Trophoblast cell (in vitro differentiated cells and primary cell): ENCODE measurements at regions not wholly inside any gene's neighbourhood (a gene's known extent, or its start where the extent isn't known, plus 50 kb on each side); places are given as distances from the start of the nearest gene placed in this dataset.

Source experiments
- DNase-seq, 2 donors: peaks; one replicate each; pipeline ENCODE4 v3.0.0-alpha.2; 2016
- H2AFZ ChIP-seq: 2 replicates; pipeline ENCODE4 v1.6.1; 2013; ENCODE audit warnings: low read length, moderate library complexity, mild to moderate bottlenecking; ENCODE audit not compliant: insufficient read depth, poor library complexity
- H2AK5ac ChIP-seq: 2 replicates; pipeline ENCODE4 v1.6.1; 2013; ENCODE audit warnings: mild to moderate bottlenecking, low read length
- H2BK120ac ChIP-seq: 2 replicates; pipeline ENCODE4 v1.6.1; 2013; ENCODE audit warnings: low read length, mild to moderate bottlenecking, moderate library complexity; ENCODE audit not compliant: insufficient read depth, poor library complexity
- H2BK12ac ChIP-seq: 2 replicates; pipeline ENCODE4 v1.6.1; 2013; ENCODE audit warnings: mild to moderate bottlenecking, low read length, moderate library complexity
- H2BK5ac ChIP-seq: 2 replicates; pipeline ENCODE4 v1.6.1; 2013; ENCODE audit warnings: low read length, low read depth, moderate library complexity, mild to moderate bottlenecking; ENCODE audit not compliant: poor library complexity
- H3K14ac ChIP-seq: 2 replicates; pipeline ENCODE4 v1.6.1; 2013; ENCODE audit warnings: mild to moderate bottlenecking, low read length
- H3K18ac ChIP-seq: 2 replicates; pipeline ENCODE4 v1.6.1; 2013; ENCODE audit warnings: mild to moderate bottlenecking, low read length
- H3K23ac ChIP-seq: 2 replicates; pipeline ENCODE4 v1.6.1; 2013; ENCODE audit warnings: low read length
- H3K27ac ChIP-seq: 2 replicates; pipeline ENCODE4 v1.5.1; 2013; ENCODE audit warnings: low read depth, mild to moderate bottlenecking, inconsistent platforms, low read length, moderate library complexity
- H3K27me3 ChIP-seq: 2 replicates; pipeline ENCODE4 v1.6.1; 2013; ENCODE audit warnings: inconsistent platforms, mild to moderate bottlenecking, low read length, moderate library complexity; ENCODE audit not compliant: insufficient read depth
- H3K36me3 ChIP-seq, 2 experiments: 1 replicate in 1 of 2; 2 replicates in 1 of 2; pipeline ENCODE4 v1.6.1; 2013; ENCODE audit warnings: low read length in 2 of 2, mild to moderate bottlenecking in 2 of 2, moderate library complexity in 1 of 2; ENCODE audit not compliant: insufficient read depth in 2 of 2, control insufficient read depth in 1 of 2
- H3K4ac ChIP-seq: 2 replicates; pipeline ENCODE4 v1.6.1; 2013; ENCODE audit warnings: low read depth, mild to moderate bottlenecking, low read length, moderate library complexity
- H3K4me1 ChIP-seq, 2 experiments: 1 replicate in 1 of 2; 2 replicates in 1 of 2; pipeline ENCODE4 v1.6.1; 2013; ENCODE audit warnings: low read length in 2 of 2, mild to moderate bottlenecking in 2 of 2, moderate library complexity in 1 of 2; ENCODE audit not compliant: insufficient read depth in 2 of 2, control insufficient read depth in 1 of 2
- H3K4me2 ChIP-seq: 2 replicates; pipeline ENCODE4 v1.6.1; 2013; ENCODE audit warnings: inconsistent platforms, mild to moderate bottlenecking, low read length, moderate library complexity
- H3K4me3 ChIP-seq: 2 replicates; pipeline ENCODE4 v1.5.1; 2013; ENCODE audit warnings: mild to moderate bottlenecking, low read depth, low read length, inconsistent platforms
- H3K79me1 ChIP-seq: one replicate; pipeline ENCODE4 v1.6.1; 2013; ENCODE audit warnings: low read length
- H3K79me2 ChIP-seq: 2 replicates; pipeline ENCODE4 v1.6.1; 2013; ENCODE audit warnings: low read length, mild to moderate bottlenecking; ENCODE audit not compliant: control insufficient read depth, insufficient read depth, poor library complexity
- H3K9ac ChIP-seq: 2 replicates; pipeline ENCODE4 v1.6.1; 2013; ENCODE audit warnings: mild to moderate bottlenecking, low read length
- H3K9me3 ChIP-seq: 2 replicates; pipeline ENCODE4 v1.6.1; 2013; ENCODE audit warnings: low read depth, mild to moderate bottlenecking, control low read depth, inconsistent platforms, low read length; ENCODE audit not compliant: insufficient read depth
- H4K12ac ChIP-seq: 2 replicates; pipeline ENCODE4 v1.6.1; 2013; ENCODE audit warnings: low read depth, mild to moderate bottlenecking, low read length, moderate library complexity
- H4K8ac ChIP-seq: 2 replicates; pipeline ENCODE4 v1.6.1; 2013; ENCODE audit warnings: low read depth, mild to moderate bottlenecking, low read length, moderate library complexity
- H4K91ac ChIP-seq: one replicate; pipeline ENCODE4 v1.6.1; 2013; ENCODE audit warnings: low read depth, mild to moderate bottlenecking, low read length, moderate library complexity
- WGBS: extraction: QIAGEN DNeasy Blood & Tissue Kit; methylation state at CpG from one replicate; pipeline ENCODE4 v1.1.7; 2013; ENCODE audit warnings: missing lambda C conversion rate; ENCODE audit not compliant: insufficient read length, insufficient coverage; ENCODE audit errors: extremely low coverage; 5-methylcytosine and 5-hydroxymethylcytosine counted together

DNA sequence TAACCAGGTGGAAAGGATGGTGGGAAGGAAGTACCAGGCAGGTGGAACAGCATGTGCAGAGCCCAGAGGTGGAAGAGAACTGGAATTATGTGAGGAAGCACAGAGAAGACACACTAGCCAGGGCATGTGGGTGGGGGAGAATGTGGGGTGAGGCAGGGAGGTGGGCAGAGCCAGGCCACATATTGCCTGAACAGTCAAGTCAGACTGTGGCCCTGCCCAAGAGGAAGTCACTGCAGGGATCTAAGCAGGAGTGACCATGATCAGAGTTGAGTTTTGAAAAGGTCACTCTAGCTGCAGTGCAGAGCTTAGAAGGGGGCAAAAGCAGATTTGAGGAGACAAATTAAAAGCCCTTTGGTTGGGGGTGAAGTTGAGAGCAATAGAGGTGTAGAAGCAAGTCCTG is 114.0 kb upstream of the SLC38A2 start:
- no peak for DNase-seq
- H4K91ac ChIP-seq, result no peak overlapping the region
- no peak overlapping the region for H4K12ac ChIP-seq
- no peak overlapping the region for H3K9ac ChIP-seq
- H2BK12ac ChIP-seq, result no peak overlapping the region
- no peak overlapping the region for H2BK120ac ChIP-seq
- H3K27ac ChIP-seq, result no peak overlapping the region
- H3K27me3 ChIP-seq, result no peaks in the 10 kb centered on the region
- H3K4me3 ChIP-seq, result no peak overlapping the region
- no peak overlapping the region for H3K4ac ChIP-seq
- H2BK5ac ChIP-seq, result no peak overlapping the region
- H4K8ac ChIP-seq, result no peak overlapping the region
- H3K18ac ChIP-seq, result no peak overlapping the region
- no peaks in the 10 kb centered on the region for H3K79me2 ChIP-seq
- H3K9me3 ChIP-seq, result no peaks in the 10 kb centered on the region
- no peak overlapping the region for H3K14ac ChIP-seq
- no peak overlapping the region for H2AFZ ChIP-seq
- no peak overlapping the region for H3K23ac ChIP-seq
- H3K4me1 ChIP-seq, result no peaks in the 10 kb centered on the region
- peaks cover 2% of the 10 kb centered on the region for H3K79me1 ChIP-seq
- no peak overlapping the region for H2AK5ac ChIP-seq
- H3K4me2 ChIP-seq, result no peak overlapping the region
- no peaks in the 10 kb centered on the region for H3K36me3 ChIP-seq

DNA sequence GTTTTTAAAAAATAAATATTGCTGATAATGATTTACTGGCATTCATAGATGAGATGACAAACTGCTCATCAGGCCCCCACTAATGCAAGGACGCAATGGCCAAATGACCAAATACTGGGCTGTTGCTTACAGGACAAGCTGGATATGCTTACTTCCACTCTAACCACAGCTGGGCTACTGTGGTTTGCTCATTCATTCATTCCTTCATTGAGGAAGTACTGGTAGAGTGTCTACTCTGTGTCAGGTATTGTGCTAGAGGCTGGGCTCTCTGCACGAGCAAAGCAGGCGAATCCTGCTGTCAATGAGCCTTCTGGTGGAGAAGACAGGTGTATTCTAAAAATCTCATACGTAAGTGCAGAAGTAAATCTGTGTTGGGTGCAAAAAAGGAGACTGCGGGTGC is 113.3 kb upstream of the SLC38A2 start:
- H4K91ac ChIP-seq, result no peak overlapping the region
- no peak overlapping the region for H3K4me2 ChIP-seq
- H2BK120ac ChIP-seq, result no peak overlapping the region
- H4K12ac ChIP-seq, result no peak overlapping the region
- no peak overlapping the region for H2BK5ac ChIP-seq
- H3K4ac ChIP-seq, result no peak overlapping the region
- H2BK12ac ChIP-seq, result no peak overlapping the region
- H4K8ac ChIP-seq, result no peak overlapping the region
- DNase-seq, result no peak
- H3K9ac ChIP-seq, result no peak overlapping the region
- H3K14ac ChIP-seq, result no peak overlapping the region
- H3K79me2 ChIP-seq, result no peaks in the 10 kb centered on the region
- no peak overlapping the region for H3K23ac ChIP-seq
- no peak overlapping the region for H2AK5ac ChIP-seq
- no peak overlapping the region for H3K18ac ChIP-seq
- no peaks in the 10 kb centered on the region for H3K27me3 ChIP-seq
- H3K4me1 ChIP-seq, result no peaks in the 10 kb centered on the region
- no peak overlapping the region for H2AFZ ChIP-seq
- H3K4me3 ChIP-seq, result no peak overlapping the region
- no peaks in the 10 kb centered on the region for H3K79me1 ChIP-seq
- no peaks in the 10 kb centered on the region for H3K9me3 ChIP-seq
- no peak overlapping the region for H3K27ac ChIP-seq
- no CpG with 5 or more reads among the region's 5 CpGs for WGBS
- H3K36me3 ChIP-seq, result no peaks in the 10 kb centered on the region

DNA sequence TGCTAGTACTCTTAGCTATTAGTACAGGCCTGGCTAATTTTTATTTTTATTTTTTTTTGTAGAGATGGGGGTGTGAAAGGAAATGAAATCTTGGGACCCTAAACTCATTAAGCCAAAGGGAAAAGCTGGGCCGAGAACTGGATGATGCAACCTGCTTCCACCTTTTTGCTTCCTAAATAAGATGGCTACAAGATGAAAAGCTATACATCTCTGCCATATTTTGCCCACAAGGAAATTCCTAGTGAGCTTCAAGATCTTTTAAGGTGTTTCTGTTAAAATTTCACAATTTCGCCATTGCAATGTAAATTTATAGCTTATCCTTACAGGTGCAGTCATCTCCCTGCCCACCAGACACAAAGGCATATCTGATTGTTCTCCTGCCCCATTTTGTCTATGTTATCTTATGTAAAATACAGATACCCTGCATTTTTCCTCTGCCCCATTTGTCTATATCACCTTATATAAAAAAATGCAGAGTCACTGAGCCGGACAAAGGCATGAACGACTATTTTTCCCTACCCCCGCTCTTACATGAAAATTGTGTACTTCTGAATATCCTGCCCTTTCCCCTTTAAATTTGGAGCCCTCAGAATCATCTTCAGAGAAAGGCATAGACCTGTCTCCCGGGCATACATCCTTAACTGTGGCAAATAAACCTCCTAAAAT is 112.0 kb upstream of the SLC38A2 start:
- H4K8ac ChIP-seq, result no peak overlapping the region
- H4K12ac ChIP-seq, result no peak overlapping the region
- H2AFZ ChIP-seq, result no peak overlapping the region
- no peak overlapping the region for H3K18ac ChIP-seq
- WGBS, result no CpG with 5 or more reads among the region's 6 CpGs
- H3K4me2 ChIP-seq, result no peak overlapping the region
- H3K4ac ChIP-seq, result no peak overlapping the region
- DNase-seq, result no peak
- H3K9ac ChIP-seq, result no peak overlapping the region
- H3K27me3 ChIP-seq, result no peaks in the 10 kb centered on the region
- H2BK5ac ChIP-seq, result no peak overlapping the region
- H3K79me1 ChIP-seq, result no peaks in the 10 kb centered on the region
- H3K4me3 ChIP-seq, result no peak overlapping the region
- no peak overlapping the region for H3K14ac ChIP-seq
- H4K91ac ChIP-seq, result no peak overlapping the region
- H2AK5ac ChIP-seq, result no peak overlapping the region
- no peak overlapping the region for H2BK120ac ChIP-seq
- no peaks in the 10 kb centered on the region for H3K4me1 ChIP-seq
- H3K79me2 ChIP-seq, result no peaks in the 10 kb centered on the region
- no peak overlapping the region for H3K23ac ChIP-seq
- H3K27ac ChIP-seq, result no peak overlapping the region
- H2BK12ac ChIP-seq, result no peak overlapping the region
- no peaks in the 10 kb centered on the region for H3K9me3 ChIP-seq
- H3K36me3 ChIP-seq, result no peaks in the 10 kb centered on the region

DNA sequence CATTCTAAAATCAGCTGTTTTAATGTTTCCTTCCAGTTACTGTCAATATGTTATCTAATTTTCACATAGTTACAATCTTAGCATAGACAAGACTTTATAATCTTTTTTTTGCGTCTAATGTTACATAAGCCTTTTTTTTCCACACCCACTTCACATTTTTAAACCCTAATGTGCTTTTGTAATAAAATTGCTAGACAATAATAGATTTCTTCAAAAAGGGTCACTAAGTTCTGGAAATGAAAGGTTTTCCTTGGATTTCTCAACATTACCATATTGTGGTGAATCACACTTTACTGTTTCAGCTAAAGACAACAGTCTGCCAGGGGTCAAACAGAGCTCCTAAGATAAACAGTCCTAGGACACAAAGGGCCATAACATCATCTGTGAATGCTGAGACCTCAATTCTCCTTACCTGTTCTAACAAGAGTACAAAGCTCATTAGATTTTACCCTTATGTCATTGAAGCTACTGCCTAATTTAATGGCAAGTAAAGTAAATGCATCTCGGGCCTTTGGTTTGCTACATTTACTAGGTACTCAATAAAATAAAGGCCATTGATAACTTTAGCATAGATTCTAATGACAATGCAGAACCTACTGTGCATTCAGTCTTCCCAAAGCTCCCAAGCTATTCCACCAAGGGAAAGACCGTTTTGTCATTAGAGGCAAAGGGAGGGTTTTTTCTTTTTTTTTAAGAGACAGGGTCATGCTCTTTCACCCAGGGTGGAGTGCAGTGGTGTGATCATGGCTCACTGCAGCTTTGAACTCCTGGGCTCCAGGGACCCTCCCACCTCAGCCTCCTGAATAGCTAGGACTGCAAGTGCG is 111.2 kb upstream of the SLC38A2 start:
- H2BK12ac ChIP-seq, result no peak overlapping the region
- H3K9ac ChIP-seq, result no peak overlapping the region
- H3K4ac ChIP-seq, result no peak overlapping the region
- no peak for DNase-seq
- H4K91ac ChIP-seq, result no peak overlapping the region
- no peak overlapping the region for H2BK120ac ChIP-seq
- no peak overlapping the region for H4K12ac ChIP-seq
- H3K27ac ChIP-seq, result no peak overlapping the region
- no peak overlapping the region for H3K4me2 ChIP-seq
- WGBS, result no CpG with 5 or more reads among the region's 4 CpGs
- H3K36me3 ChIP-seq, result no peaks in the 10 kb centered on the region
- no peak overlapping the region for H4K8ac ChIP-seq
- no peaks in the 10 kb centered on the region for H3K79me2 ChIP-seq
- H3K4me1 ChIP-seq, result no peaks in the 10 kb centered on the region
- no peak overlapping the region for H2BK5ac ChIP-seq
- H2AK5ac ChIP-seq, result no peak overlapping the region
- no peak overlapping the region for H3K4me3 ChIP-seq
- H3K9me3 ChIP-seq, result no peaks in the 10 kb centered on the region
- H3K27me3 ChIP-seq, result no peaks in the 10 kb centered on the region
- H2AFZ ChIP-seq, result no peak overlapping the region
- no peak overlapping the region for H3K14ac ChIP-seq
- no peaks in the 10 kb centered on the region for H3K79me1 ChIP-seq
- no peak overlapping the region for H3K18ac ChIP-seq
- no peak overlapping the region for H3K23ac ChIP-seq
